Omental fat pad (tissue), 3 donors: ENCODE measurements at regions not wholly inside any gene's neighbourhood (a gene's known extent, or its start where the extent isn't known, plus 50 kb on each side); places are given as distances from the start of the nearest gene placed in this dataset.
A peak's percentile ranks its signal among the peaks of the same experiment; 100 is the strongest.
"Not testable (repeated sequence)": the region's sequence is repeated elsewhere in the genome, so short reads cannot be mapped to it uniquely, and the experiment has no call there.

Experiments
- ATAC-seq: fragments of 150-250 bp; one replicate; pipeline ENCODE4 v1.9.1; 2016; ENCODE audit warnings: mild to moderate bottlenecking, moderate library complexity; ENCODE audit not compliant: low FRiP score
- DNase-seq: peaks from one replicate; pipeline ENCODE4 v3.0.0-alpha.2; 2019; ENCODE audit warnings: low spot score
- TF ChIP-seq, protein P1 (sequence below), 3 donors: fragments of 450-650 bp; IDR thresholded peaks; one replicate each; pipeline ENCODE4 v1.5.1; 2016 to 2017; ENCODE audit warnings: antibody characterized with exemption in 3 of 3, mild to moderate bottlenecking in 3 of 3, moderate library complexity in 2 of 3

GRCh38 chr7:47185170-47185569, 396.7 kb downstream of the TNS3 start:
- ATAC-seq (no peak), DNase-seq (no peak)

GRCh38 chr7:47183862-47184590, 397.9 kb downstream of the TNS3 start:
- DNase-seq = no peak
- TF ChIP-seq, protein P1, sequence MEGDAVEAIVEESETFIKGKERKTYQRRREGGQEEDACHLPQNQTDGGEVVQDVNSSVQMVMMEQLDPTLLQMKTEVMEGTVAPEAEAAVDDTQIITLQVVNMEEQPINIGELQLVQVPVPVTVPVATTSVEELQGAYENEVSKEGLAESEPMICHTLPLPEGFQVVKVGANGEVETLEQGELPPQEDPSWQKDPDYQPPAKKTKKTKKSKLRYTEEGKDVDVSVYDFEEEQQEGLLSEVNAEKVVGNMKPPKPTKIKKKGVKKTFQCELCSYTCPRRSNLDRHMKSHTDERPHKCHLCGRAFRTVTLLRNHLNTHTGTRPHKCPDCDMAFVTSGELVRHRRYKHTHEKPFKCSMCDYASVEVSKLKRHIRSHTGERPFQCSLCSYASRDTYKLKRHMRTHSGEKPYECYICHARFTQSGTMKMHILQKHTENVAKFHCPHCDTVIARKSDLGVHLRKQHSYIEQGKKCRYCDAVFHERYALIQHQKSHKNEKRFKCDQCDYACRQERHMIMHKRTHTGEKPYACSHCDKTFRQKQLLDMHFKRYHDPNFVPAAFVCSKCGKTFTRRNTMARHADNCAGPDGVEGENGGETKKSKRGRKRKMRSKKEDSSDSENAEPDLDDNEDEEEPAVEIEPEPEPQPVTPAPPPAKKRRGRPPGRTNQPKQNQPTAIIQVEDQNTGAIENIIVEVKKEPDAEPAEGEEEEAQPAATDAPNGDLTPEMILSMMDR (IDR thresholded peaks at IDR 0.05) = no peak
- ATAC-seq = peak; percentile 33

More at GRCh38 chr7:47185170-47185569, 396.7 kb downstream of the TNS3 start:
- TF ChIP-seq, protein P1 (IDR thresholded peaks at IDR 0.05) = no peak

- no peak for DNase-seq
- TF ChIP-seq, protein P1 (IDR thresholded peaks at IDR 0.05) = no peak
- no peak for ATAC-seq
Observed at GRCh38 chr7:47181746-47182361, 400.1 kb downstream of the TNS3 start.

GRCh38 chr7:47180516-47180826, 401.4 kb downstream of the TNS3 start:
- ATAC-seq = no peak
- TF ChIP-seq, protein P1 (IDR thresholded peaks at IDR 0.05) = no peak
- DNase-seq = no peak

DNA sequence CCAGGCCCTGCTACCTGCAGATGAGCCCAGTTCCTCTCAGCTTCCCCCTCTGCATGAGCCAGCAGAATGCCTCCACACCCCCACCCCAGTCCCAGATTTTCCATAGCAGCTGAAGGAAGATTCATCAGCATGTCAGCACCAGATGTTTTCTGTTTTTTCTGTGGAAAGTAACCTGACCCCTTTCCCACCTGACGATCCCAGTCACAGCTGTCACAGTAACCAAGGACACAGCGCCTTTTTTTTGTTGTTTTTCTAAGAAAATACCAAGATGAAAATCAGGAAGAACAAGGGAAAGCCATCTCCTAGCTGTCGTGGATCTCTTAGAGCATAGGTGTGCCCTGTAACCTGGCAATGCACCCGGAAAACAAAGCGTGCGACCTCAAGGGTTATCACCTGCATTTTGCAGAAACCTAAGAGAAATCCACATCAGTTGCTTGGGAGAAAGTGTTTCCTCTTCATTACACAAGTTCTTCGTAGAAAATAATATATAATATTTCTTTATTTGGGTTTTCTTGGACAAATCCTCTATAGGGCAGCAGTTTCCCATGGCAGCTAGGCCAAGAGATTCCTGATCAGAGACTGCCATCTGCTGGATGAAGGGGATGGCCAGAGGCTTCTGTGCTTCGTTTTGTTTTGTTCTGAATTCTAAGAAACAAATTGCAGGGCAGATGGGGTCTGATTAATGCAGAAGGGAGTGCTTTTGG, 401.9 kb downstream of the TNS3 start:
- no peak for DNase-seq
- ATAC-seq = no peak
- TF ChIP-seq, protein P1 (IDR thresholded peaks at IDR 0.05) = peak in 2 of 3 donors; percentile 26 to 44

GRCh38 chr7:47172602-47173539, 409.0 kb downstream of the TNS3 start:
- not testable (repeated sequence) for ATAC-seq, DNase-seq

- DNase-seq (no peak), ATAC-seq (no peak)
- TF ChIP-seq, protein P1 (IDR thresholded peaks at IDR 0.05) = no peak
Observed at GRCh38 chr7:47170516-47170915, 411.4 kb downstream of the TNS3 start.
